Ovary (tissue), 7 donors: ENCODE measurements at regions not wholly inside any gene's neighbourhood (a gene's known extent, or its start where the extent isn't known, plus 50 kb on each side); places are given as distances from the start of the nearest gene placed in this dataset.

Source experiments
- DNase-seq, 5 donors: peaks; one replicate each; pipeline ENCODE4 v3.0.0-alpha.2; 2019 to 2020
- H3K27ac ChIP-seq, 2 donors: fragments of 200-600 bp; one replicate each; pipeline versions ENCODE4 v1.5.1 to v1.8.0; 2019 to 2022
- H3K27me3 ChIP-seq: fragments of 200-600 bp; one replicate; pipeline ENCODE4 v1.8.0; 2022
- H3K36me3 ChIP-seq: fragments of 200-600 bp; sonication (generic); one replicate; pipeline ENCODE4 v1.5.1; 2019
- H3K4me1 ChIP-seq: one replicate; pipeline ENCODE4 v1.8.1; 2013; ENCODE audit warnings: mild to moderate bottlenecking, moderate library complexity; ENCODE audit not compliant: insufficient read depth
- H3K4me3 ChIP-seq: fragments of 200-600 bp; sonication (generic); one replicate; pipeline ENCODE4 v1.5.1; 2017
- H3K9me3 ChIP-seq, 2 donors: fragments of 200-600 bp in 1 of 2; sonication (generic) in 1 of 2; one replicate each; pipeline versions ENCODE4 v1.5.1 to v1.8.1; 2013 to 2019; ENCODE audit warnings: mild to moderate bottlenecking in 1 of 2, moderate library complexity in 1 of 2
- CTCF ChIP-seq, 3 donors: fragments of 450-650 bp in 2 of 3; fragments of 200-600 bp in 1 of 3; IDR thresholded peaks; one replicate each; pipeline versions ENCODE4 v1.5.1 to v1.8.0; 2016 to 2022; ENCODE audit warnings: antibody characterized with exemption in 3 of 3, mild to moderate bottlenecking in 1 of 3
- EP300 ChIP-seq: sonication (generic); formaldehyde crosslinking; IDR thresholded peaks from one replicate; pipeline ENCODE4 v1.6.1; 2017; ENCODE audit warnings: antibody characterized with exemption
- POLR2A ChIP-seq: fragments of 450-650 bp; IDR thresholded peaks from one replicate; pipeline ENCODE4 v1.6.1; 2017; ENCODE audit warnings: antibody characterized with exemption, mild to moderate bottlenecking, moderate library complexity
- WGBS, 3 donors: extraction: QIAGEN DNeasy Blood & Tissue Kit in 1 of 3; methylation state at CpG; one replicate each; pipeline versions ENCODE4 v1.1.5 to v1.1.7; 2013 to 2017; 5-methylcytosine and 5-hydroxymethylcytosine counted together
- intact Hi-C, 4 donors: fragments of 100-400 bp; cut with DNase I; formaldehyde crosslinking; loops; one replicate each; pipeline versions ENCODE4 v1.11.0 to v1.15.1; 2022 to 2023
- donor health status: DM: no; HTN: no; CAD: no; lungs with moderate emphysema.
- donor health status: DM: no; HTN: no; CAD: no.
- donor health status: Bipolar disorder and iron deficiency.
- donor health status: DM: no; HTN: no; CAD: no.
- donor health status: DM: yes; HTN: yes; CAD: no.

GRCh38 chr10:47071891-47072290, 160.7 kb downstream of the PTPN20 start:
- H3K4me1 ChIP-seq: no peaks in the 10 kb centered on the region
- H3K9me3 ChIP-seq: no peaks in the 10 kb centered on the region
- H3K36me3 ChIP-seq: no peaks in the 10 kb centered on the region
- no peak for TF ChIP-seq CTCF (IDR thresholded peaks at IDR 0.05)
- no peak for TF ChIP-seq POLR2A
- no peak for TF ChIP-seq EP300
- no peak overlapping the region for H3K27ac ChIP-seq
- H3K4me3 ChIP-seq: no peak overlapping the region
- intact Hi-C loops: no loop called here
- no peak for DNase-seq
- no peaks in the 10 kb centered on the region for H3K27me3 ChIP-seq

GRCh38 chr10:47073967-47074366, 162.7 kb downstream of the PTPN20 start:
- Histone ChIP-seq H3K4me1 (no peaks in the 10 kb centered on the region), H3K9me3 (no peaks in the 10 kb centered on the region), H3K27ac (no peak overlapping the region), H3K4me3 (no peak overlapping the region), H3K27me3 (no peaks in the 10 kb centered on the region), H3K36me3 (no peaks in the 10 kb centered on the region)
- intact Hi-C loops: no loop called here
- no peak for TF ChIP-seq CTCF (IDR thresholded peaks at IDR 0.05)
- no peak for TF ChIP-seq EP300
- TF ChIP-seq POLR2A: no peak
- 41 to 52% (median 51%) methylated on average over 3 of the region's 3 CpGs for WGBS, 3 donors
- no peak for DNase-seq

- WGBS, 3 donors: 37 to 46% (median 37%) methylated on average over 8 of the region's 8 CpGs
- H3K27me3 ChIP-seq: no peaks in the 10 kb centered on the region
- DNase-seq: no peak
Measured at GRCh38 chr10:47076949-47077361, 165.7 kb downstream of the PTPN20 start.

GRCh38 chr10:47077386-47077785, 166.2 kb downstream of the PTPN20 start:
- H3K36me3 ChIP-seq: no peaks in the 10 kb centered on the region
- no peak for TF ChIP-seq POLR2A
- H3K27me3 ChIP-seq: no peaks in the 10 kb centered on the region
- H3K4me1 ChIP-seq: no peaks in the 10 kb centered on the region
- WGBS, 3 donors: 66 to 79% (median 75%) methylated on average over 9 of the region's 9 CpGs
- intact Hi-C loops: no loop called here
- no peak for DNase-seq
- H3K9me3 ChIP-seq: no peaks in the 10 kb centered on the region
- H3K4me3 ChIP-seq: no peak overlapping the region
- H3K27ac ChIP-seq: no peak overlapping the region

More at GRCh38 chr10:47076949-47077361, 165.7 kb downstream of the PTPN20 start:
- no peaks in the 10 kb centered on the region for H3K9me3 ChIP-seq
- H3K36me3 ChIP-seq: no peaks in the 10 kb centered on the region
- intact Hi-C loops: no loop called here
- H3K4me3 ChIP-seq: no peak overlapping the region
- TF ChIP-seq EP300 (no peak), POLR2A (no peak), CTCF (IDR thresholded peaks at IDR 0.05) (no peak)
- H3K4me1 ChIP-seq: no peaks in the 10 kb centered on the region
- H3K27ac ChIP-seq: no peak overlapping the region

GRCh38 chr10:47077941-47078340, 166.7 kb downstream of the PTPN20 start:
- DNase-seq: no peak
- intact Hi-C loops: no loop called here
- Histone ChIP-seq H3K4me3 (no peak overlapping the region), H3K9me3 (no peaks in the 10 kb centered on the region), H3K27ac (no peak overlapping the region), H3K4me1 (no peaks in the 10 kb centered on the region), H3K36me3 (no peaks in the 10 kb centered on the region), H3K27me3 (no peaks in the 10 kb centered on the region)
- 88 to 95% (median 93%) methylated on average over 8 of the region's 8 CpGs for WGBS, 3 donors
- no peak for TF ChIP-seq EP300
- TF ChIP-seq CTCF (IDR thresholded peaks at IDR 0.05): no peak
- no peak for TF ChIP-seq POLR2A
